ENCODE measurements at regions not wholly inside any gene's neighbourhood (a gene's known extent, or its start where the extent isn't known, plus 50 kb on each side); places are given as distances from the start of the nearest gene placed in this dataset.

- TF ChIP-seq POLR2A (IDR thresholded peaks at IDR 0.05; ENCODE audit: extremely low read depth, insufficient read length) (no peak), CTCF (IDR thresholded peaks at IDR 0.05; ENCODE audit: low read depth, low read length) (no peak)
Observed at GRCh38 chr12:125240717-125241116, 175.5 kb downstream of the AACS start.
